SK-N-SH (cell line): ENCODE measurements at regions not wholly inside any gene's neighbourhood (a gene's known extent, or its start where the extent isn't known, plus 50 kb on each side); places are given as distances from the start of the nearest gene placed in this dataset.

Source experiments
- CHD2 ChIP-seq: fragments of 150-350 bp; IDR thresholded peaks from 2 replicates; pipeline ENCODE4 v1.6.1; 2018; ENCODE audit warnings: low read length; ENCODE audit not compliant: partially characterized antibody
- EP300 ChIP-seq, 2 experiments: IDR thresholded peaks; 2 replicates each; pipeline versions ENCODE4 v1.4.0 to v1.6.1; 2012; ENCODE audit warnings: borderline replicate concordance in 1 of 2, low read depth in 1 of 2, low read length in 1 of 2
- EZH2phosphoT487 ChIP-seq: fragments of 200-600 bp; sonication (generic); IDR thresholded peaks from 2 replicates; pipeline ENCODE4 v1.6.1; 2017; ENCODE audit warnings: low read depth, mixed run types, mild to moderate bottlenecking, antibody characterized with exemption, moderate library complexity, borderline replicate concordance
- FOXM1 ChIP-seq: IDR thresholded peaks from 2 replicates; pipeline ENCODE4 v1.4.0; 2012; ENCODE audit warnings: low read depth, mild to moderate bottlenecking
- NRF1 ChIP-seq: IDR thresholded peaks from 2 replicates; pipeline ENCODE4 v1.6.1; 2012; ENCODE audit warnings: low read depth, mild to moderate bottlenecking, low read length
- POLR2AphosphoS5 ChIP-seq: IDR thresholded peaks from 2 replicates; pipeline ENCODE4 v1.6.1; 2012; ENCODE audit warnings: low read depth, low read length
- RAD21 ChIP-seq: IDR thresholded peaks from 2 replicates; pipeline ENCODE4 v1.6.1; 2012; ENCODE audit warnings: mild to moderate bottlenecking, low read length
- YY1 ChIP-seq: IDR thresholded peaks from 2 replicates; pipeline ENCODE4 v1.4.0; 2012; ENCODE audit warnings: low read depth, mild to moderate bottlenecking
- TF ChIP-seq, protein P1 (sequence below): fragments of 200-600 bp; sonication (generic); IDR thresholded peaks from 2 replicates; pipeline ENCODE4 v1.6.1; 2017; ENCODE audit warnings: antibody characterized with exemption, mild to moderate bottlenecking, moderate library complexity
- TF ChIP-seq, protein P2 (sequence below): IDR thresholded peaks from 2 replicates; pipeline ENCODE4 v1.6.1; 2012; ENCODE audit warnings: mild to moderate bottlenecking, low read depth, low read length, moderate library complexity
- TF ChIP-seq, protein P3 (sequence below): IDR thresholded peaks from 2 replicates; pipeline ENCODE4; 2012

DNA sequence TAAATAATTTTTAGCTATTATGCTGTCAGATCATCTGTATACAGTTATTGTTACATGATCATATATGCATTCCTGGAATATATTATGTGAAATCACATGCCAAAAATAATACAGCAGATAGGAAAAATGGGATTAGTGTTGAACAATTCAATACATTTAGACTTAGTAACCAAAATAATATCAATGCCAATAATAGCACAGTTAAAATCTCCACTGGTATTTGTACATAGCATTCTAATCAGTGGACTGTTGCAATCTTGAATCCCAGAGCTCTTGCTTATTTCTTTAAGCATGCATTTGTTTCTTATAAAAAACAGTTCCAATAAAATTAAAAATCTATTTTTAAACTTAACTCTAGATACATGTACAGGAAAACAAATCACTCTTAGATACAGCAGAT lies 2772.2 kb downstream of the PCDH9 start:
- TF ChIP-seq, protein P1, sequence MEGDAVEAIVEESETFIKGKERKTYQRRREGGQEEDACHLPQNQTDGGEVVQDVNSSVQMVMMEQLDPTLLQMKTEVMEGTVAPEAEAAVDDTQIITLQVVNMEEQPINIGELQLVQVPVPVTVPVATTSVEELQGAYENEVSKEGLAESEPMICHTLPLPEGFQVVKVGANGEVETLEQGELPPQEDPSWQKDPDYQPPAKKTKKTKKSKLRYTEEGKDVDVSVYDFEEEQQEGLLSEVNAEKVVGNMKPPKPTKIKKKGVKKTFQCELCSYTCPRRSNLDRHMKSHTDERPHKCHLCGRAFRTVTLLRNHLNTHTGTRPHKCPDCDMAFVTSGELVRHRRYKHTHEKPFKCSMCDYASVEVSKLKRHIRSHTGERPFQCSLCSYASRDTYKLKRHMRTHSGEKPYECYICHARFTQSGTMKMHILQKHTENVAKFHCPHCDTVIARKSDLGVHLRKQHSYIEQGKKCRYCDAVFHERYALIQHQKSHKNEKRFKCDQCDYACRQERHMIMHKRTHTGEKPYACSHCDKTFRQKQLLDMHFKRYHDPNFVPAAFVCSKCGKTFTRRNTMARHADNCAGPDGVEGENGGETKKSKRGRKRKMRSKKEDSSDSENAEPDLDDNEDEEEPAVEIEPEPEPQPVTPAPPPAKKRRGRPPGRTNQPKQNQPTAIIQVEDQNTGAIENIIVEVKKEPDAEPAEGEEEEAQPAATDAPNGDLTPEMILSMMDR, result no peak
- no peak for TF ChIP-seq RAD21
- TF ChIP-seq EP300 (IDR thresholded peaks at IDR 0.05; ENCODE audit: borderline replicate concordance in 1 of 2, low read depth in 1 of 2, low read length in 1 of 2), result no peak
- no peak for TF ChIP-seq EZH2phosphoT487
- TF ChIP-seq YY1, result no peak
- TF ChIP-seq, protein P2, sequence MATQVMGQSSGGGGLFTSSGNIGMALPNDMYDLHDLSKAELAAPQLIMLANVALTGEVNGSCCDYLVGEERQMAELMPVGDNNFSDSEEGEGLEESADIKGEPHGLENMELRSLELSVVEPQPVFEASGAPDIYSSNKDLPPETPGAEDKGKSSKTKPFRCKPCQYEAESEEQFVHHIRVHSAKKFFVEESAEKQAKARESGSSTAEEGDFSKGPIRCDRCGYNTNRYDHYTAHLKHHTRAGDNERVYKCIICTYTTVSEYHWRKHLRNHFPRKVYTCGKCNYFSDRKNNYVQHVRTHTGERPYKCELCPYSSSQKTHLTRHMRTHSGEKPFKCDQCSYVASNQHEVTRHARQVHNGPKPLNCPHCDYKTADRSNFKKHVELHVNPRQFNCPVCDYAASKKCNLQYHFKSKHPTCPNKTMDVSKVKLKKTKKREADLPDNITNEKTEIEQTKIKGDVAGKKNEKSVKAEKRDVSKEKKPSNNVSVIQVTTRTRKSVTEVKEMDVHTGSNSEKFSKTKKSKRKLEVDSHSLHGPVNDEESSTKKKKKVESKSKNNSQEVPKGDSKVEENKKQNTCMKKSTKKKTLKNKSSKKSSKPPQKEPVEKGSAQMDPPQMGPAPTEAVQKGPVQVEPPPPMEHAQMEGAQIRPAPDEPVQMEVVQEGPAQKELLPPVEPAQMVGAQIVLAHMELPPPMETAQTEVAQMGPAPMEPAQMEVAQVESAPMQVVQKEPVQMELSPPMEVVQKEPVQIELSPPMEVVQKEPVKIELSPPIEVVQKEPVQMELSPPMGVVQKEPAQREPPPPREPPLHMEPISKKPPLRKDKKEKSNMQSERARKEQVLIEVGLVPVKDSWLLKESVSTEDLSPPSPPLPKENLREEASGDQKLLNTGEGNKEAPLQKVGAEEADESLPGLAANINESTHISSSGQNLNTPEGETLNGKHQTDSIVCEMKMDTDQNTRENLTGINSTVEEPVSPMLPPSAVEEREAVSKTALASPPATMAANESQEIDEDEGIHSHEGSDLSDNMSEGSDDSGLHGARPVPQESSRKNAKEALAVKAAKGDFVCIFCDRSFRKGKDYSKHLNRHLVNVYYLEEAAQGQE, result no peak
- TF ChIP-seq FOXM1, result no peak
- TF ChIP-seq, protein P3, sequence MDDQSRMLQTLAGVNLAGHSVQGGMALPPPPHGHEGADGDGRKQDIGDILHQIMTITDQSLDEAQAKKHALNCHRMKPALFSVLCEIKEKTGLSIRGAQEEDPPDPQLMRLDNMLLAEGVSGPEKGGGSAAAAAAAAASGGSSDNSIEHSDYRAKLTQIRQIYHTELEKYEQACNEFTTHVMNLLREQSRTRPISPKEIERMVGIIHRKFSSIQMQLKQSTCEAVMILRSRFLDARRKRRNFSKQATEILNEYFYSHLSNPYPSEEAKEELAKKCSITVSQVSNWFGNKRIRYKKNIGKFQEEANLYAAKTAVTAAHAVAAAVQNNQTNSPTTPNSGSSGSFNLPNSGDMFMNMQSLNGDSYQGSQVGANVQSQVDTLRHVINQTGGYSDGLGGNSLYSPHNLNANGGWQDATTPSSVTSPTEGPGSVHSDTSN, result no peak
- TF ChIP-seq NRF1, result no peak
- no peak for TF ChIP-seq CHD2
- TF ChIP-seq POLR2AphosphoS5, result no peak
